ENCODE measurements at regions not wholly inside any gene's neighbourhood (a gene's known extent, or its start where the extent isn't known, plus 50 kb on each side); places are given as distances from the start of the nearest gene placed in this dataset.

DNA sequence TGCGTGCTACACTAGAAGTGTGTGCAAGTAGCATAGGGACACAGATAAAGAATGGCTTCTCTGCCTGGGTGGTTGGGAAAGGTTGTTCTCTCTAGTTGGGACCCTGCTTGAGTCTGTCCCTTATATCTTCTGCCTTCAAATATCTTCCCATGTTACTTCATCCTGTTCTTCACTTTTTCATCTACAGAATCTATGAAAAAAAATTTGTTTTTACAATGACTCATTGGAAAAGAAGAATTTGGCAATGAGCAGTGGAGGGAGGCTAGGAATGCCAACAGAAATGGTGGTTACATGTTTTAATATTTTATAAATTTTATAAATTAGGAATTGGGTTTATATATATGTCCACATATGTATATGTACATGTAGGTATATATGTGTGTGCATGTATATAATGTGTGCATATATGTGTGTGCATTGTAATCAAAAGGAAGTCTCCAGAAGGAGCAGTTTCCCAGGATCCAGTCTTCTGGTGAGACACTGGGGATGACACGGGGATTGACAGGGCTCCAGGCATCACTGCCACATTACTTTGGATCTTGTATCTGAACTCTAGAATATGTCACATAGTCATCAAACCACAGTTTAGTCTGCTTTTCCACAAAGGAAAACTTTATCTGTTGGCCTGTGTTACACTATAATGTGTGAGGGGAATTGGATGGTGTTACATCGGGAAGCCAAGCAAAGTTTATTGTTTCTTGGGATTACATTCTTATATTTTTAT lies 75.3 kb upstream of the RIPOR2 start:
- intact Hi-C loops (cut with micrococcal nuclease), result no loop called here
- H3K27me3 Mint-ChIP-seq (ENCODE audit: low read depth in 2 of 2), result no peaks in the 10 kb centered on the region
- H3K27ac ChIP-seq (ENCODE audit: low read length), result no peak overlapping the region
- H3K4me3 ChIP-seq (ENCODE audit: low read length), result no peak overlapping the region
- H3K4me1 ChIP-seq (ENCODE audit: control insufficient read depth, insufficient read depth, low read length), result peaks cover 40% of the 10 kb centered on the region
- H3K36me3 Mint-ChIP-seq, result no peaks in the 10 kb centered on the region
- H3K4me3 Mint-ChIP-seq, result no peak overlapping the region
- DNase-seq (no peak), ATAC-seq (no peak)
- 95% methylated on average over 2 of the region's 3 CpGs for WGBS (ENCODE audit: insufficient coverage)
- no peaks in the 10 kb centered on the region for H3K27me3 ChIP-seq (ENCODE audit: control insufficient read depth, insufficient read depth, low read length)
- peaks cover 5% of the 10 kb centered on the region for H3K36me3 ChIP-seq (ENCODE audit: control insufficient read depth, insufficient read depth, low read length)
- no peaks in the 10 kb centered on the region for H3K9me3 ChIP-seq (ENCODE audit: control insufficient read depth, insufficient read depth, low read length)
- H3K9me3 Mint-ChIP-seq, result no peaks in the 10 kb centered on the region
- peaks cover 67 to 71% of the 10 kb centered on the region in 2 donors for H3K4me1 Mint-ChIP-seq
- TF ChIP-seq, protein P1, sequence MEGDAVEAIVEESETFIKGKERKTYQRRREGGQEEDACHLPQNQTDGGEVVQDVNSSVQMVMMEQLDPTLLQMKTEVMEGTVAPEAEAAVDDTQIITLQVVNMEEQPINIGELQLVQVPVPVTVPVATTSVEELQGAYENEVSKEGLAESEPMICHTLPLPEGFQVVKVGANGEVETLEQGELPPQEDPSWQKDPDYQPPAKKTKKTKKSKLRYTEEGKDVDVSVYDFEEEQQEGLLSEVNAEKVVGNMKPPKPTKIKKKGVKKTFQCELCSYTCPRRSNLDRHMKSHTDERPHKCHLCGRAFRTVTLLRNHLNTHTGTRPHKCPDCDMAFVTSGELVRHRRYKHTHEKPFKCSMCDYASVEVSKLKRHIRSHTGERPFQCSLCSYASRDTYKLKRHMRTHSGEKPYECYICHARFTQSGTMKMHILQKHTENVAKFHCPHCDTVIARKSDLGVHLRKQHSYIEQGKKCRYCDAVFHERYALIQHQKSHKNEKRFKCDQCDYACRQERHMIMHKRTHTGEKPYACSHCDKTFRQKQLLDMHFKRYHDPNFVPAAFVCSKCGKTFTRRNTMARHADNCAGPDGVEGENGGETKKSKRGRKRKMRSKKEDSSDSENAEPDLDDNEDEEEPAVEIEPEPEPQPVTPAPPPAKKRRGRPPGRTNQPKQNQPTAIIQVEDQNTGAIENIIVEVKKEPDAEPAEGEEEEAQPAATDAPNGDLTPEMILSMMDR (IDR thresholded peaks at IDR 0.05), result no peak
- H3K27ac Mint-ChIP-seq, result peak overlapping the region in 1 of 2 donors; percentile 95

DNA sequence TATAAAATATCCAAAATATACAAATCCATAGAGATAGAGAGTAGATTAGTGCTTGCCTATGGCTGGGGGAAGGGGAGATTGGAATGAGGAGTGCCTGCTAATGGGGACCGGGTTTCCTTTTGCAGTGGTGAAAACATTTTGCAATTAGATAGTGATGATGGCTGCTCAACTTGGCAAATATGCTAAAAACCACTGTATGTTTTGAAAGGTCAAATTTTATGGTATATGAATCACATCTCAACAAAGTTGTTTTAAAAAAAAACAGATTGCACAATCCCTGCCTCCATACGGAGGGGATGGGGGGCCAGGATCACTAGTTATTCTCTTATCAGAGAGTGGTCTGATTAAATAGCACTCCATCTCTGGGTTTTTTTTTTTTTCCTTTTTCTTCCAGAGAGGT lies 76.9 kb upstream of the RIPOR2 start:
- H3K36me3 Mint-ChIP-seq, result no peaks in the 10 kb centered on the region
- H3K4me1 Mint-ChIP-seq, result peaks cover 60 to 61% of the 10 kb centered on the region in 2 donors
- no peaks in the 10 kb centered on the region for H3K27me3 Mint-ChIP-seq (ENCODE audit: low read depth in 2 of 2)
- intact Hi-C loops (cut with micrococcal nuclease), result no loop called here
- TF ChIP-seq, protein P1 (IDR thresholded peaks at IDR 0.05), result no peak
- H3K27ac Mint-ChIP-seq, result peak overlapping the region; percentile 24 to 50
- H3K9me3 ChIP-seq (ENCODE audit: control insufficient read depth, insufficient read depth, low read length), result no peaks in the 10 kb centered on the region
- H3K27ac ChIP-seq (ENCODE audit: low read length), result no peak overlapping the region
- no peak overlapping the region for H3K4me3 ChIP-seq (ENCODE audit: low read length)
- H3K4me1 ChIP-seq (ENCODE audit: control insufficient read depth, insufficient read depth, low read length), result peaks cover 33% of the 10 kb centered on the region
- 72% methylated on average over 2 of the region's 2 CpGs for WGBS (ENCODE audit: insufficient coverage)
- H3K9me3 Mint-ChIP-seq, result no peaks in the 10 kb centered on the region
- ATAC-seq (no peak), DNase-seq (no peak)
- H3K36me3 ChIP-seq (ENCODE audit: control insufficient read depth, insufficient read depth, low read length), result peaks cover 5% of the 10 kb centered on the region
- H3K4me3 Mint-ChIP-seq, result no peak overlapping the region
- no peaks in the 10 kb centered on the region for H3K27me3 ChIP-seq (ENCODE audit: control insufficient read depth, insufficient read depth, low read length)

DNA sequence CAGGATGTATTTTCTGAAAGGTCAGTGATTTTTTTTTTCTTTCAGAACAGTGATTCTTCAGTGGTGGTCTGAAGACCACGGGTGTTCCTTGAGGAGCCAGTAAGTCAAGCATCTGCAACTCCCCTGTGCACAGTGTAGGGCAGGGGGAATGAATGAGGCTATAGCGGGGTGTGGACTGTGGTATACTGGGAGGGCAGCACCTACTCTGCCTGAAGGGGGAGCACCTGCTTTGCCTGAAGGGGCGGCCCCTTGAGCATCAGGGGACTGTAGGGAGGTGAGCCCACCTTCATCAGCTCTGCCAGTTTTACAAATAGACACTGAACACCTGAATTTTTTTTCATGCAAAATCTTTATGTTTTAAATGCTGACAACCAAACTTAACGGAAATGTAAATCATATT lies 77.5 kb upstream of the RIPOR2 start:
- peak in 1 of 2 donors; percentile 40 for DNase-seq
- no peak overlapping the region for H3K4me3 Mint-ChIP-seq
- no peaks in the 10 kb centered on the region for H3K27me3 Mint-ChIP-seq (ENCODE audit: low read depth in 2 of 2)
- H3K36me3 Mint-ChIP-seq, result no peaks in the 10 kb centered on the region
- peaks cover 59 to 60% of the 10 kb centered on the region in 2 donors for H3K4me1 Mint-ChIP-seq
- intact Hi-C loops (cut with micrococcal nuclease), result no loop called here
- H3K27ac ChIP-seq (ENCODE audit: low read length), result no peak overlapping the region
- H3K4me3 ChIP-seq (ENCODE audit: low read length), result no peak overlapping the region
- H3K27me3 ChIP-seq (ENCODE audit: control insufficient read depth, insufficient read depth, low read length), result no peaks in the 10 kb centered on the region
- peaks cover 5% of the 10 kb centered on the region for H3K36me3 ChIP-seq (ENCODE audit: control insufficient read depth, insufficient read depth, low read length)
- 81% methylated on average over 4 of the region's 4 CpGs for WGBS (ENCODE audit: insufficient coverage)
- no peaks in the 10 kb centered on the region for H3K9me3 Mint-ChIP-seq
- H3K9me3 ChIP-seq (ENCODE audit: control insufficient read depth, insufficient read depth, low read length), result no peaks in the 10 kb centered on the region
- H3K27ac Mint-ChIP-seq, result peak overlapping the region; percentile 24 to 50
- H3K4me1 ChIP-seq (ENCODE audit: control insufficient read depth, insufficient read depth, low read length), result peaks cover 28% of the 10 kb centered on the region
- no peak for ATAC-seq
- TF ChIP-seq, protein P1 (IDR thresholded peaks at IDR 0.05), result no peak

DNA sequence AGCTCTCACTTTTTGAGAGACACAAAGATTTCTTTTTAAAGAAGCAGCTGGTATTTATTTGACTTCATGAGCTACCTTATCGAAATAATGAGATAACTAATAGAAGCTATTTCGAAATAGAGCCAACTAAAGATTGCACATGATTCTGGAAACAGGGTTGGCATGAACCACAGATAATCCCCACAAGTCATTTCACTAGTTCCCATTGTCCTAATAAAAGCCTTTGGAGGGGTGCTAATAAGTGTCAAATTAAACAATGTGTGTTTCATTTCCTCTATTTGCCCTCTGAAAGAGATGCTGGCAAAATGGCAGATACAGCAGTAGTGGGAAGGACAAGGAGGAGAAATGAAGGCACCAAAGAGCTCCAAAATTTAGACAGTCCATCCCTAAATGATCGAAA lies 78.6 kb upstream of the RIPOR2 start:
- Mint-ChIP-seq H3K27me3 (ENCODE audit: low read depth in 2 of 2) (no peaks in the 10 kb centered on the region), H3K36me3 (no peaks in the 10 kb centered on the region), H3K27ac (peak overlapping the region in 1 of 2 donors; percentile 65), H3K9me3 (no peaks in the 10 kb centered on the region), H3K4me1 (peaks cover 48 to 50% of the 10 kb centered on the region in 2 donors), H3K4me3 (no peak overlapping the region)
- no peak overlapping the region for H3K4me3 ChIP-seq (ENCODE audit: low read length)
- peak overlapping the region; percentile 32 for H3K27ac ChIP-seq (ENCODE audit: low read length)
- no peaks in the 10 kb centered on the region for H3K27me3 ChIP-seq (ENCODE audit: control insufficient read depth, insufficient read depth, low read length)
- H3K36me3 ChIP-seq (ENCODE audit: control insufficient read depth, insufficient read depth, low read length), result peaks cover 6% of the 10 kb centered on the region
- intact Hi-C loops (cut with micrococcal nuclease), result no loop called here
- ATAC-seq (no peak), DNase-seq (no peak)
- no peaks in the 10 kb centered on the region for H3K9me3 ChIP-seq (ENCODE audit: control insufficient read depth, insufficient read depth, low read length)
- peaks cover 19% of the 10 kb centered on the region for H3K4me1 ChIP-seq (ENCODE audit: control insufficient read depth, insufficient read depth, low read length)
- TF ChIP-seq, protein P1 (IDR thresholded peaks at IDR 0.05), result no peak
- WGBS (ENCODE audit: insufficient coverage), result 98% methylated on average over 3 of the region's 3 CpGs

All from natural killer cell (primary cell).